Endothelial cell of umbilical vein (primary cell): ENCODE measurements at regions not wholly inside any gene's neighbourhood (a gene's known extent, or its start where the extent isn't known, plus 50 kb on each side); places are given as distances from the start of the nearest gene placed in this dataset.

Experiments used
- BruUV-seq: library from RNA; stranded (reverse); fragments of 400-500 nt; replicated peaks from 2 replicates; lab custom pipeline; 2021; lab: Mats Ljungman, UMichigan
- CTCF ChIA-PET: fragments of 300-600, 350-600 bp; sonication (Branson Sonifier 250); formaldehyde crosslinking; loops from one replicate; lab custom pipeline; 2021; ENCODE audit warnings: antibody characterized with exemption, inconsistent platforms; lab: Charles Lee
- POLR2A ChIA-PET: fragments of 300-600, 350-600 bp; sonication (Branson Sonifier 250); formaldehyde crosslinking; loops from one replicate; lab custom pipeline; 2021; ENCODE audit warnings: antibody characterized with exemption, inconsistent platforms; lab: Charles Lee
- DNase-seq: peaks from one replicate; pipeline ENCODE4 v3.0.0-alpha.2; 2011; ENCODE audit warnings: low read depth, low spot score
- FAIRE-seq: peaks from 2 replicates; lab custom pipeline; 2011; peaks lifted over from hg19 to GRCh38; lab: Jason Lieb, UNC
- H2AFZ ChIP-seq: 2 replicates; pipeline ENCODE4 v1.6.0; 2012; ENCODE audit warnings: low read depth, low read length, control low read depth, inconsistent platforms
- H3K27ac ChIP-seq: 2 replicates; pipeline ENCODE4 v1.5.1; 2011; ENCODE audit warnings: low read depth, mild to moderate bottlenecking, control low read depth, low read length, moderate library complexity; ENCODE audit not compliant: insufficient read depth
- H3K27me3 ChIP-seq, 2 experiments: 2 replicates each; pipeline versions ENCODE4 v1.6.0 to v1.6.1; 2011; ENCODE audit warnings: low read length in 2 of 2, mixed read lengths in 1 of 2; ENCODE audit not compliant: control insufficient read depth in 2 of 2, insufficient read depth in 2 of 2
- H3K36me3 ChIP-seq, 2 experiments: 2 replicates in 1 of 2; 3 replicates in 1 of 2; pipeline ENCODE4 v1.5.1; 2011; ENCODE audit warnings: low read length in 2 of 2, mild to moderate bottlenecking in 1 of 2, moderate library complexity in 1 of 2; ENCODE audit not compliant: control insufficient read depth in 2 of 2, insufficient read depth in 2 of 2; ENCODE audit errors: extremely low read depth in 1 of 2
- H3K4me1 ChIP-seq: 3 replicates; pipeline ENCODE4 v1.5.1; 2011; ENCODE audit warnings: mild to moderate bottlenecking, low read length; ENCODE audit not compliant: control insufficient read depth, insufficient read depth; ENCODE audit errors: extremely low read depth
- H3K4me2 ChIP-seq: 2 replicates; pipeline ENCODE4 v1.6.1; 2011; ENCODE audit warnings: low read length, control low read depth, mixed read lengths; ENCODE audit not compliant: insufficient read depth
- H3K4me3 ChIP-seq, 3 experiments: fragments of 200-600 bp in 1 of 3; sonication (generic), shearing (Covaris generic) in 1 of 3; replicated peaks in 1 of 3; 2 replicates each; pipeline ENCODE4 v1.5.1; 2011 to 2016; ENCODE audit warnings: control low read depth in 3 of 3, low read length in 3 of 3, mild to moderate bottlenecking in 2 of 3, inconsistent platforms in 1 of 3, low read depth in 1 of 3, moderate library complexity in 1 of 3; ENCODE audit not compliant: insufficient read depth in 1 of 3
- H3K79me2 ChIP-seq: 2 replicates; pipeline ENCODE4 v1.6.0; 2012; ENCODE audit warnings: low read length, inconsistent platforms; ENCODE audit not compliant: control insufficient read depth, insufficient read depth
- H3K9ac ChIP-seq: replicated peaks from 2 replicates; pipeline ENCODE3; 2011; ENCODE audit warnings: low read length, control low read depth; ENCODE audit not compliant: insufficient read depth; ENCODE audit errors: extremely low read depth
- H3K9me1 ChIP-seq: replicated peaks from 3 replicates; pipeline ENCODE4 v1.6.0; 2011; ENCODE audit warnings: mild to moderate bottlenecking, low read length; ENCODE audit not compliant: control insufficient read depth, insufficient read depth; ENCODE audit errors: extremely low read depth
- H3K9me3 ChIP-seq: replicated peaks from 2 replicates; pipeline ENCODE4 v1.5.1; 2012; ENCODE audit warnings: low read length, inconsistent platforms; ENCODE audit not compliant: control insufficient read depth, insufficient read depth
- H4K20me1 ChIP-seq: replicated peaks from 2 replicates; pipeline ENCODE3; 2011; ENCODE audit warnings: mild to moderate bottlenecking, low read length; ENCODE audit not compliant: control insufficient read depth, insufficient read depth; ENCODE audit errors: extremely low read depth
- CTCF ChIP-seq, 2 donors: IDR thresholded peaks; 1 replicate in 1 of 2; 2 replicates in 1 of 2; pipeline ENCODE4 v1.5.1; 2011; ENCODE audit warnings: low read length in 2 of 2, mild to moderate bottlenecking in 2 of 2, moderate library complexity in 2 of 2, control low read depth in 1 of 2, inconsistent platforms in 1 of 2, low read depth in 1 of 2; ENCODE audit not compliant: insufficient read depth in 1 of 2; ENCODE audit errors: extremely low read depth in 1 of 2
- EZH2 ChIP-seq: IDR thresholded peaks from 2 replicates; pipeline ENCODE4 v1.6.1; 2012; ENCODE audit warnings: borderline replicate concordance, low read depth, mild to moderate bottlenecking, moderate library complexity, low read length, inconsistent platforms; ENCODE audit not compliant: severe bottlenecking
- FOS ChIP-seq: IDR thresholded peaks from 2 replicates; pipeline ENCODE4 v1.6.1; 2011; ENCODE audit warnings: mild to moderate bottlenecking, low read length, moderate library complexity, borderline replicate concordance; ENCODE audit not compliant: insufficient read depth
- GATA2 ChIP-seq: IDR thresholded peaks from 2 replicates; pipeline ENCODE4 v1.7.0; 2011; ENCODE audit warnings: low read depth, mild to moderate bottlenecking, moderate library complexity, mixed read lengths, low read length; ENCODE audit not compliant: insufficient read length, insufficient read depth
- JUN ChIP-seq: IDR thresholded peaks from 2 replicates; pipeline ENCODE4 v1.6.1; 2011; ENCODE audit warnings: borderline replicate concordance, low read depth; ENCODE audit not compliant: insufficient read length, insufficient read depth
- MAX ChIP-seq: IDR thresholded peaks from 2 replicates; pipeline ENCODE4 v1.6.1; 2011; ENCODE audit not compliant: insufficient read depth, insufficient read length
- MYC ChIP-seq: IDR thresholded peaks from one replicate; pipeline ENCODE4 v1.6.1; 2011; ENCODE audit warnings: mild to moderate bottlenecking, low read depth, low read length
- POLR2A ChIP-seq: IDR thresholded peaks from 2 replicates; pipeline ENCODE4 v1.6.1; 2012; ENCODE audit warnings: low read depth, mild to moderate bottlenecking, control low read depth, low read length
- POLR2AphosphoS5 ChIP-seq: IDR thresholded peaks from 2 replicates; pipeline ENCODE4 v1.6.1; 2012; ENCODE audit warnings: low read depth, mild to moderate bottlenecking, control low read depth, low read length, moderate library complexity; ENCODE audit not compliant: insufficient read depth
- dilution Hi-C: fragments of 300-500 bp; cut with MboI; formaldehyde crosslinking; loops from one replicate; pipeline ENCODE4 v1.15.0; 2019; ENCODE audit warnings: low sequenced_read_pairs; ENCODE audit not compliant: extremely low pct_ligation_motif_present
- intact Hi-C: fragments of 100-400 bp; cut with micrococcal nuclease; formaldehyde crosslinking; loops from one replicate; pipeline ENCODE4 v1.10.0; 2022

- H3K4me1 ChIP-seq = no peaks in the 10 kb centered on the region
- no peak overlapping the region for H3K9ac ChIP-seq
- no peak overlapping the region for H3K27ac ChIP-seq
- no peaks in the 10 kb centered on the region for H3K9me1 ChIP-seq
- no peaks in the 10 kb centered on the region for H3K79me2 ChIP-seq
- ChIA-PET CTCF (no interaction called here), POLR2A (no interaction called here)
- dilution Hi-C loops (no loop called here), intact Hi-C loops (no loop called here)
- H4K20me1 ChIP-seq = no peaks in the 10 kb centered on the region
- no TSS peak for BruUV-seq
- no peaks in the 10 kb centered on the region for H3K9me3 ChIP-seq
- H3K4me2 ChIP-seq = no peak overlapping the region
- FAIRE-seq (no peak), DNase-seq (no peak)
- H2AFZ ChIP-seq = no peak overlapping the region
- no peaks in the 10 kb centered on the region for H3K36me3 ChIP-seq
- no peak overlapping the region for H3K4me3 ChIP-seq
- peaks cover 0 to 5% of the 10 kb centered on the region in 2 experiments for H3K27me3 ChIP-seq
- TF ChIP-seq MAX = no peak
- TF ChIP-seq GATA2 = no peak
- TF ChIP-seq FOS = no peak
- no peak for TF ChIP-seq JUN
- no peak for TF ChIP-seq MYC
- TF ChIP-seq CTCF (IDR thresholded peaks at IDR 0.05; ENCODE audit: extremely low read depth in 1 of 2, insufficient read depth in 1 of 2, low read depth in 1 of 2, low read length in 2 of 2) = no peak
- no peak for TF ChIP-seq POLR2AphosphoS5
- no peak for TF ChIP-seq EZH2
- TF ChIP-seq POLR2A = no peak
These were observed 51.6 kb downstream of the SMIM38 start for GRCh38 chr11:69207165-69207889.
